A673 (cell line): ENCODE measurements at regions not wholly inside any gene's neighbourhood (a gene's known extent, or its start where the extent isn't known, plus 50 kb on each side); places are given as distances from the start of the nearest gene placed in this dataset.

Experiments
- BruUV-seq: library from RNA; stranded (reverse); fragments of 400-500 nt; replicated peaks from 2 replicates; lab custom pipeline; 2021; lab: Mats Ljungman, UMichigan
- CTCF ChIA-PET: fragments of 300-600 bp; sonication (Branson Sonifier 250); formaldehyde crosslinking; loops from one replicate; lab custom pipeline; 2022; ENCODE audit warnings: antibody characterized with exemption; lab: Charles Lee
- POLR2A ChIA-PET: fragments of 300-600 bp; sonication (Branson Sonifier 250); formaldehyde crosslinking; loops from one replicate; lab custom pipeline; 2022; ENCODE audit warnings: antibody characterized with exemption; ENCODE audit not compliant: low non-redundant PET; lab: Charles Lee
- DNase-seq: peaks from one replicate; pipeline ENCODE4 v3.0.0-alpha.2; 2015; ENCODE audit warnings: low spot score
- H3K27ac ChIP-seq: fragments of 200-600 bp; sonication (generic); 2 replicates; pipeline ENCODE4 v1.5.1; 2016; ENCODE audit warnings: mixed run types, low read depth, mild to moderate bottlenecking, mixed read lengths, antibody characterized with exemption, low read length; ENCODE audit not compliant: poor library complexity, severe bottlenecking
- H3K27me3 ChIP-seq: fragments of 200-600 bp; sonication (generic); replicated peaks from 2 replicates; pipeline ENCODE4 v1.6.1; 2017; ENCODE audit warnings: mixed run types, low read depth, mild to moderate bottlenecking, mixed read lengths, antibody characterized with exemption, low read length; ENCODE audit not compliant: insufficient read depth, poor library complexity
- H3K36me3 ChIP-seq: fragments of 200-600 bp; sonication (generic); 2 replicates; pipeline ENCODE4 v1.6.1; 2016; ENCODE audit warnings: mixed run types, mild to moderate bottlenecking, mixed read lengths, antibody characterized with exemption, low read length; ENCODE audit not compliant: insufficient read depth, poor library complexity, severe bottlenecking
- H3K4me1 ChIP-seq: fragments of 200-600 bp; sonication (generic); 2 replicates; pipeline ENCODE4 v1.6.1; 2017; ENCODE audit warnings: mixed run types, mild to moderate bottlenecking, mixed read lengths, antibody characterized with exemption, low read length; ENCODE audit not compliant: insufficient read depth, poor library complexity, severe bottlenecking
- H3K4me3 ChIP-seq: fragments of 200-600 bp; sonication (generic); 2 replicates; pipeline ENCODE4 v1.5.1; 2016; ENCODE audit warnings: low read depth, mixed run types, mild to moderate bottlenecking, mixed read lengths, low read length; ENCODE audit not compliant: poor library complexity, severe bottlenecking
- H3K9me3 ChIP-seq: fragments of 200-600 bp; sonication (generic); 2 replicates; pipeline ENCODE4 v1.6.1; 2016; ENCODE audit warnings: mixed run types, low read depth, mild to moderate bottlenecking, mixed read lengths, antibody characterized with exemption, low read length; ENCODE audit not compliant: poor library complexity, severe bottlenecking
- CTCF ChIP-seq: fragments of 300-800, 200-600 bp; sonication (generic); conservative IDR thresholded peaks from 2 replicates; pipeline ENCODE4 v1.5.1; 2017; ENCODE audit warnings: low read depth, mild to moderate bottlenecking, antibody characterized with exemption, low read length, moderate library complexity, mixed read lengths
- EZH2 ChIP-seq: fragments of 200-600 bp; sonication (generic); IDR thresholded peaks from 2 replicates; pipeline ENCODE4 v1.6.1; 2017; ENCODE audit warnings: borderline replicate concordance, low read depth, mild to moderate bottlenecking, mixed read lengths, antibody characterized with exemption, low read length; ENCODE audit not compliant: poor library complexity, severe bottlenecking
- intact Hi-C: fragments of 100-400 bp; cut with micrococcal nuclease; formaldehyde crosslinking; loops from one replicate; pipeline ENCODE4 v1.10.0; 2022; ENCODE audit not compliant: unreplicated experiment

GRCh38 chr1:4468804-4469514, 185.4 kb upstream of the AJAP1 start:
- ChIA-PET CTCF (no interaction called here), POLR2A (interaction anchor here (0.5 kb wide), 1 partner anchor 1166 kb away, joined by 6 read pairs; no protein-coding TSS in a partner anchor)
- no peak overlapping the region for H3K4me3 ChIP-seq
- intact Hi-C loops, result no loop called here
- no peaks in the 10 kb centered on the region for H3K9me3 ChIP-seq
- no peaks in the 10 kb centered on the region for H3K27me3 ChIP-seq
- TF ChIP-seq EZH2 (no peak), CTCF (no peak)
- BruUV-seq, result no TSS peak
- H3K4me1 ChIP-seq, result no peaks in the 10 kb centered on the region
- H3K27ac ChIP-seq, result no peak overlapping the region
- H3K36me3 ChIP-seq, result no peaks in the 10 kb centered on the region
- no peak for DNase-seq

DNA sequence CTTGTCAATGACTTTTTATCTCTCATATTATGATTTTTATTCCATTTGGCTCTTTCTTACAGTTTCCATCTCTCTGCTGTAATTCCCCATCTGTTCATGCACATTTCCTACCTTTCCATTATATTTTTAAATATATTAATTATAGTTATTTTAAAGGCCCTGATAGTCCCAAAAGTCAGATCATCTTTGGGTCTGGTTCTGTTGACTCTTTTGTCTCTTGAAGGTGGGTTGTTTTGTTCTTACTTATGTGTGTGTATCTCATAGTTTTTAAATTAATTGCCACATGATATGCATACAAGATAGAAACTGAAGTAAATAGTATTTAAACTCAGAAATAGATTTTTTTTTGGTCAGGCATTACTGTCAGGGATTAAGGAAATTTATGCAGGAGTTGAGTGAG, 178.0 kb upstream of the AJAP1 start:
- TF ChIP-seq EZH2, result no peak
- TF ChIP-seq CTCF, result no peak
- Histone ChIP-seq H3K27me3 (no peaks in the 10 kb centered on the region), H3K36me3 (no peaks in the 10 kb centered on the region), H3K9me3 (peaks cover 14% of the 10 kb centered on the region), H3K4me3 (no peak overlapping the region), H3K27ac (no peak overlapping the region), H3K4me1 (no peaks in the 10 kb centered on the region)
- intact Hi-C loops, result no loop called here
- POLR2A ChIA-PET, result no interaction called here
- DNase-seq, result no peak
- CTCF ChIA-PET, result no interaction called here
- BruUV-seq, result no TSS peak

GRCh38 chr1:4481451-4481850, 173.0 kb upstream of the AJAP1 start:
- DNase-seq, result no peak
- Histone ChIP-seq H3K27me3 (no peaks in the 10 kb centered on the region), H3K36me3 (no peaks in the 10 kb centered on the region), H3K4me1 (no peaks in the 10 kb centered on the region), H3K9me3 (peaks cover 7% of the 10 kb centered on the region), H3K27ac (no peak overlapping the region), H3K4me3 (no peak overlapping the region)
- intact Hi-C loops, result no loop called here
- TF ChIP-seq CTCF (no peak), EZH2 (no peak)
- BruUV-seq, result no TSS peak
- ChIA-PET CTCF (no interaction called here), POLR2A (no interaction called here)
